NCI-H460 (cell line): ENCODE measurements at regions not wholly inside any gene's neighbourhood (a gene's known extent, or its start where the extent isn't known, plus 50 kb on each side); places are given as distances from the start of the nearest gene placed in this dataset.
"Not testable (repeated sequence)": the region's sequence is repeated elsewhere in the genome, so short reads cannot be mapped to it uniquely, and the experiment has no call there.

ENCODE experiments used
- DNase-seq: peaks from one replicate; pipeline ENCODE4 v3.0.0-alpha.2; 2016; ENCODE audit warnings: low read depth; ENCODE audit errors: extremely low read depth

GRCh38 chr2:125681576-125681975 is 974.4 kb upstream of the GYPC start:
- DNase-seq: no peak

- DNase-seq: no peak
Measured at GRCh38 chr2:125681976-125682805, 973.8 kb upstream of the GYPC start.

GRCh38 chr2:125684256-125684655 is 971.7 kb upstream of the GYPC start:
- DNase-seq: no peak

- DNase-seq: no peak
Measured at GRCh38 chr2:125684932-125685331, 971.0 kb upstream of the GYPC start.

- peak; percentile 82 for DNase-seq
Measured at GRCh38 chr2:125696560-125696959, 959.4 kb upstream of the GYPC start.

GRCh38 chr2:125698280-125698679 is 957.7 kb upstream of the GYPC start:
- no peak for DNase-seq

GRCh38 chr2:125701070-125701469 is 954.9 kb upstream of the GYPC start:
- no peak for DNase-seq

- DNase-seq: no peak
Measured at GRCh38 chr2:125707611-125708010, 948.3 kb upstream of the GYPC start.

- DNase-seq: no peak
Measured at GRCh38 chr2:125710561-125710960, 945.4 kb upstream of the GYPC start.

- DNase-seq: no peak
Measured at GRCh38 chr2:125711075-125711474, 944.9 kb upstream of the GYPC start.

- no peak for DNase-seq
Measured at GRCh38 chr2:125713533-125713932, 942.4 kb upstream of the GYPC start.

GRCh38 chr2:125721072-125721721 is 934.8 kb upstream of the GYPC start:
- DNase-seq: no peak

- DNase-seq: no peak
Measured at GRCh38 chr2:125730921-125731320, 925.0 kb upstream of the GYPC start.

GRCh38 chr2:125736306-125736705 is 919.7 kb upstream of the GYPC start:
- no peak for DNase-seq

GRCh38 chr2:125745514-125745913 is 910.4 kb upstream of the GYPC start:
- DNase-seq: peak; percentile 60

- DNase-seq: no peak
Measured at GRCh38 chr2:125746321-125747164, 909.4 kb upstream of the GYPC start.

GRCh38 chr2:125747165-125747425 is 908.9 kb upstream of the GYPC start:
- DNase-seq: no peak

GRCh38 chr2:125756431-125756830 is 899.5 kb upstream of the GYPC start:
- no peak for DNase-seq

GRCh38 chr2:125796784-125797183 is 859.2 kb upstream of the GYPC start:
- no peak for DNase-seq

GRCh38 chr2:125797192-125797591 is 858.8 kb upstream of the GYPC start:
- DNase-seq: no peak

- no peak for DNase-seq
Measured at GRCh38 chr2:125822746-125823145, 833.2 kb upstream of the GYPC start.

GRCh38 chr2:125825781-125826180 is 830.2 kb upstream of the GYPC start:
- DNase-seq: not testable (repeated sequence)
